ENCODE measurements at regions not wholly inside any gene's neighbourhood (a gene's known extent, or its start where the extent isn't known, plus 50 kb on each side); places are given as distances from the start of the nearest gene placed in this dataset.

- no peak for DNase-seq (ENCODE audit: low spot score)
- FAIRE-seq, result no peak
Observed at GRCh38 chr18:68467957-68468356, 247.0 kb downstream of the TMX3 start.

GRCh38 chr18:68467329-68467728 is 247.6 kb downstream of the TMX3 start:
- DNase-seq (ENCODE audit: low spot score), result no peak
- no peak for FAIRE-seq

GRCh38 chr18:68466672-68467071 is 248.2 kb downstream of the TMX3 start:
- FAIRE-seq (no peak), DNase-seq (ENCODE audit: low spot score) (no peak)

GRCh38 chr18:68462766-68463165 is 252.1 kb downstream of the TMX3 start:
- DNase-seq (ENCODE audit: low spot score), result no peak
- no peak for FAIRE-seq

DNA sequence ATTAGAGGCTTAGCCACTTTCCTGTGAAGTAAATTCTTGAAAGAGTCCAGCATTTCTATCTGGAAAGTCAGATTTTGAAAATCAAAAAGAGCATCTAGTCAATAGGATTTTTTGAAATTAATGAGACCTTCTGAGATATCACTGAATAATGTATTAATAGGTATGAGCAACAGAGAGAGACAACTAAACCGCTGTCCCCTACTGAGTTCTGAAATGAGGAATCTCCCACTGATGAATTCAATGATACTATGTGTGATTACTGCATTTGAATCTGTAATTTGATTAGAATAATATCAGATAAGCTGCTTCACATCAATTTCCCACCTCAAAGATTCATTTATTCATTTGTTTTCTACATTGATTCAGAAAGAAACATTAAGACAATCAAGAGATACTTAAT is 252.8 kb downstream of the TMX3 start:
- FAIRE-seq (no peak), DNase-seq (ENCODE audit: low spot score) (no peak)

DNA sequence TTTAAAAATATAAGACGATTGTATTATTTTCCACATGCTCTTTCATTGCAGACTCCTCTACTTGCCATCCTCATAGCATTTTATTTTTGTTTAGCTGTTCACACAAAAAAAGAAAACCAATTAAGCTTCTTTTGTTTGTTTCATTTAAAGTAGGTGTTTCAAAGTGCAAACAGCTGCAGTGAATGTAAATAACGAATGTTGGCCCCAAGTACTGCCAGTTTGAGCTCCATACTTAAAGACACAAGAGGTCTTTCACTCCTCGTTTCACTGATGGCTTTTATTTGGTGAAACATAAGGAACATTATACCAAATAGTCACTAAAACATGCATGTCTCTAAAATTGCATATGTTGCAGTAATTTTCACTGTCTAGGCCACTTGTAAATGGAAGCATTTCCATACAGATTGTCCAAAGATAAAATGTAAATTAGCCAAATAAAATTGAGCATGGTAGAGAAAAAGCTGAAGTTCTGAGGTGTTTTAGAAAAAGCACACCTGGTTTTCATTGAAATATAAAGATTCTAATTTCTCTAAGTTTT is 253.4 kb downstream of the TMX3 start:
- FAIRE-seq (no peak), DNase-seq (ENCODE audit: low spot score) (no peak)

DNA sequence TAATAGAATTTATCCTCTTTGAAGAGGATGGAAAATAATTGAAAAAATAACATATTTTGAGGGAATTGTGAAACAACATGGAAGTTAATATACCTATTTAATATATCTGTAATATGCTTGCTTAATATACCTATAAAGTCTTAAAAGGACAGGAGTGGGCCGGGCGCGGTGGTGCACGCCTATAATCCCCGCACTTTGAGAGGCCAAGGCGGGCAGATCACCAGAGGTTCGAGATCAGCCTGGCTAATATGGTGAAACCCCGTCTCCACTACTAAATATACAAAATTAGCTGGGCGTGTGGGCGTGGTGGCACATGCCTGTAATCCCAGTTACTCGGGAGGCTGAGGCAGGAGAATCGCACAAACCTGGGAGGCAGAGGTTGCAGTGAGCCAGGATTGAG is 254.9 kb downstream of the TMX3 start:
- no peak for FAIRE-seq
- DNase-seq (ENCODE audit: low spot score), result no peak

DNA sequence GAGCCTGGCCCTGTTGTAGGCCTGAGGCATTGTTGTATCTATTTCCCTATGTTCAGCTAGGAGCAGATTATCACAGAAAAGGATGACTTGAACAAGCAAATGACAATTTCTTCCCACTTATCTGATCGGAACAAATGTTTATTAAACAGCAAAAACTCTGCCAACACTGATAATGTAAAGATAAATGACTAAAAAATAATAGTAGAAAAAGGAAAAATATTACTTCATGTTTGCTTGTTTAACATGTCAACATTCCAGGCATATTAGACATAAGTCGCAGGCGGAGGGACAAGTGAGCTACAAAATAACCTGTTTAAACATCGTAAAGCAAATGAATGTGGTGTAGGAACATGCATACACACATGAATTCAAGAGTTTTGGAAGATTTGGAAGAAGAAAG is 257.9 kb downstream of the TMX3 start:
- FAIRE-seq, result no peak
- DNase-seq (ENCODE audit: low spot score), result no peak

DNA sequence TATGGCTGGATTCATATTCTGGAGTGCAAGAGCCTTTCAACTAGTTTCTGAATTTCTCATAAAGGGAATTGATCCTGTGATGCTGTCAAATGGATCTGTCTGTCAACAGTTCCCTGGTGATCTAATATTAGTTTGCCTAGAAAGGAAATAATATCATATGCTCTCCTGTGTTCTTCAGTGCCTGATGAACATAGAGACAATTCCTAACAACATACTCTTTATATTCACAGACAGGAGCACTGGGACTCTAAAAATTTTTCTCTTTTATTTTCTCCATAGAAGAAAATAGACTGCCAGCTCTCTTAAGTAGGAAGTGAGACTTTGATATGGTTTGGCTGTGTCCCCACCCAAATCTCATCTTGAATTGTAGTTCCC is 259.7 kb downstream of the TMX3 start:
- no peak for FAIRE-seq
- DNase-seq (ENCODE audit: low spot score), result no peak

DNA sequence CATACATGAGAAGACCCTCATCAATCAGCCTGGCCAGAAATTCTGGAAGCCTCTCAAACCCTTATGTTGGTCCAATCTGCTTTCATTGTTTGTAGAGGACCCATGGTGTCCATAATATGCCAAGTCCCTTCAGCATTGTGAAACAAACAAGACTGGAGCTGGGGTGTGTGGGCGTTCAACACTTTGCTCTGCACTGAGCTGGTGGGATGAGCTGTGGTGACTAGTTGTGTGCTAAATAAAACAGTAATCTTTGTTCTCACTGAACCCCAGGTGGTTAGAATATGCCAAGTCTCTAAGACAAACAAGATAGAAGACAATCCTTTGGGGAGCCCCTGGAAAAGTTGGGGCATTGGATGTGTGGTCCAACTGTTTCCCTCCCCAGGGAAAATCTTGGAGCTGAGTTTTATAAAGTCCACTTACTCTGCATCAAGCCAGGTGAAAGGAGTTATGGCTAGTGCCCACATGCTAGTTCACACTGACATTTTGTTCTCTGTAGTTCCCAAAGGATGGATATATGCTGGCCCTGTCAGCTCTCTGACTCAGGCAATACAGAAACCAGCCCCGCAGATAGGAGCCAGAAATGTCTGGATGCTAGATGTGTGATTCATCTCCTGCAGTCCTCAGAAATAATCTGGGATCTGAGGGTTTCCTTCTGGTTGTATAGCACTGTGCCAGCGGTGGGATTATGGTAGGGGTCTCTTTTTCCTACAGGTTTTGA is 260.2 kb downstream of the TMX3 start:
- FAIRE-seq, result no peak
- DNase-seq (ENCODE audit: low spot score), result peak; percentile 25

DNA sequence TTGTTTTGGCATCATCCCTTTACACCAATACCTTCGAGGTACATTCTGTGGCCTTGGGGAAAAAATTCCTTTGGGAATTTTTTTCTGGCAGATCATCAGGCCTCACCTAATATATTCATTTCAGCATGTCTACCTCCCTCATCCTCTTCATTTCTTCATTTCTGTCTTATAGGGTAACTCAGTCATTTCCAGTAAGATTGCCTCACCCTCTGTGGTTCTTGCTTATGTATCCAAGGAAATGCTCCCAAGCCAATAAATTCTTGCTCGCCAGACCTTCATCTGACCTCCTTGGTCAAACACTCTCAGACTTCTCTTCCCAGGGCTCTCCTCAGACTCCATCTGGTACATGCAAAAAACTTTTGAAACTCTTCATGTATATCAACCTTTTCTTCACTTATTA is 265.6 kb downstream of the TMX3 start:
- FAIRE-seq (peak; percentile 80), DNase-seq (ENCODE audit: low spot score) (peak; percentile 83)

DNA sequence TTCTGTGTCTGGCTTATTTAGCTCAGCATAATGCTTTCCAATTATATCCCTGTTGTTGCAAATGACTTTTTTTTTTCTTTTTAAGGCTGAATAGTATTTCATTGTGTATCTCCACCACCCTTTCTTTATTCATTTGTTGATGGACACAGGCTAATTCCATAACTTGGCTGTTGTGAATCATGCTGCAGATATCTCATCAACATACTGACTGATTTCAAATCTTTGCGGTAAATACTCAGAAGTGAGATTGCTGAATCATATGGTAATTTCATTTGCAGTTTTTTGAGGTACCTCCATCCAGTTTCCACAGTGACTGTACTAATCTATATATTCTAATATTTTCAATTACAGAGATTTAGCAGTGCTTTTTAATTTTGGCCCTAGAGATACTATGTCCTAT is 266.2 kb downstream of the TMX3 start:
- DNase-seq (ENCODE audit: low spot score), result peak; percentile 55
- FAIRE-seq, result peak; percentile 85

DNA sequence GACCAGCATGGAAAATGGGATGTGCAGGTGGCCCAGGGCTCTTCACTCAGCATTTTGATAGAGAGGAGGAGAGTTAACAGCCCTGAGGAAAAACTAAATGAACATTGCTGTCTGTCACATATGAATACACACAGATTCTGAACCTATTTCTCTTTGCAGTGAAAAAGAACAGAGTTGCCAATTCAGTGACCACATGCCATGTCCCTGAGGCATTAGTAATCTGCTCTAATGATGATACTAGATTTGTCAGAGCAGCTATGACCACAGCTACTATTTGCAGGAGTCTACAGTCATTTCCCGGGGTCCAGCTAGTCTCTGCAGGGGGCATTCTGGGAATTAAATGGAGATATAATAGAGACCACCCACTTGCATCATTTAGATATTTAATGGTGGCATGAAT is 267.6 kb downstream of the TMX3 start:
- DNase-seq (ENCODE audit: low spot score) (peak; percentile 77), FAIRE-seq (peak; percentile 90)

GRCh38 chr18:68445668-68446426 is 269.1 kb downstream of the TMX3 start:
- FAIRE-seq (no peak), DNase-seq (ENCODE audit: low spot score) (no peak)

DNA sequence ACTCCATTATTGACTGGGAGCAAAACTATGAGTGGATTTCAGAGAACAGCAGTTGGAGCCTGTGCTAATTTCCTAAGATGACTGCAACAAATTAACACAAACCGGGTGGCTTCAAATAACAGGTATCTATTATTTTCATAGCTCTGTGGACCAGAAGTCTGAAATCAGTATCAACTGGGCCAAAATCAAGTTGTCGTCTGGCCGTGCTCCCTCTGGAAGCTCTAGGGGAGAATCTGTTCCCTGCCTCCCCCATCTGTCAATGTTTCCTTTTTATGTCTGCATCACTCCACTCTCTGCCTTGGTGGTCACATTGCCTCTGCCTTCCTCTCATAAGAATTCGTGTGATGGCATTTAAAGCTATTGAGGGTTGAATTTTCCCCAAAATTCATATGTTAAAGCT is 269.8 kb downstream of the TMX3 start:
- no peak for FAIRE-seq
- DNase-seq (ENCODE audit: low spot score), result no peak

- no peak for DNase-seq (ENCODE audit: low spot score)
- FAIRE-seq, result no peak
Observed at GRCh38 chr18:68441241-68441640, 273.7 kb downstream of the TMX3 start.

DNA sequence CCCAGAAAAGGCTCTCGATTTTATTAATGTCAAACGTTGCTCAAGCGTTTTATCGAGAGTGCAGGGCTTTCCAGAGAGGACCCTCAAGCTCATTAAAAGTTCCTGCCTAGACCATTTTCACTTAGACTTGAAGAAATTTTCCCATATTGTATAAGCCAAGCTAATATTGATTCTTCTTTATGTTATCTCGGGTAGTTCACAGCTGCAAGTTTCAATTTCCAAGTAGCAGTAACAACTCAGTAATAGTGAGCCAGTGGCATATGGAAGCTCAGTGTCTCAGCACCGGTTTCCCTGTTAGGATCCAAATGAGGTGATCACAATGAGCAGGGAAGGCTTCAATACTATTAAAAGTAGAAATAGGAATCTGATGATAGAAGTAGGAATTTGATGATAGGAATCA is 274.5 kb downstream of the TMX3 start:
- no peak for DNase-seq (ENCODE audit: low spot score)
- FAIRE-seq, result no peak

GRCh38 chr18:68439642-68440041 is 275.3 kb downstream of the TMX3 start:
- DNase-seq (ENCODE audit: low spot score) (no peak), FAIRE-seq (no peak)

GRCh38 chr18:68438983-68439382 is 275.9 kb downstream of the TMX3 start:
- FAIRE-seq, result peak; percentile 81
- DNase-seq (ENCODE audit: low spot score), result peak; percentile 70

DNA sequence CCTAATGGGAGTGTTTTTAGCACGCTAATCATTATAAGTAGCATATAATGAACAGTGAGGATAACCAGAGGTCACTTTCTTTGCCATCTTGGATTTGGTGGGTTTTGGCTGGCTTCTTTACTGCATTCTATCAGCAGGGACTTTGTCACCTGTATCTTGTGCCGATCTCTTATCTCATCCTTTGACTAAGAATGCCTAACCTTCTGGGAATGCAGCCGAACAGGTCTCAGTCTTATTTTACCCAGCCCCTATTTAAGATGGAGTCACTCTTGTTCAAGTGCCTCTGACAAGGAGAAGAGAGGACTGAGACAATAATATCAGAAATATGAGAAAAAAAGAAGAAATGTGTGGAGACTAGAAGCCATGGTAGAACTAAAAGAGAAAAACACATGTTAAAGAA is 276.4 kb downstream of the TMX3 start:
- no peak for FAIRE-seq

GRCh38 chr18:68436485-68436884 is 278.4 kb downstream of the TMX3 start:
- DNase-seq (ENCODE audit: low spot score) (peak; percentile 29), FAIRE-seq (no peak)

More for the DNA sequence above, 276.4 kb downstream of the TMX3 start:
- no peak for DNase-seq (ENCODE audit: low spot score)

DNA sequence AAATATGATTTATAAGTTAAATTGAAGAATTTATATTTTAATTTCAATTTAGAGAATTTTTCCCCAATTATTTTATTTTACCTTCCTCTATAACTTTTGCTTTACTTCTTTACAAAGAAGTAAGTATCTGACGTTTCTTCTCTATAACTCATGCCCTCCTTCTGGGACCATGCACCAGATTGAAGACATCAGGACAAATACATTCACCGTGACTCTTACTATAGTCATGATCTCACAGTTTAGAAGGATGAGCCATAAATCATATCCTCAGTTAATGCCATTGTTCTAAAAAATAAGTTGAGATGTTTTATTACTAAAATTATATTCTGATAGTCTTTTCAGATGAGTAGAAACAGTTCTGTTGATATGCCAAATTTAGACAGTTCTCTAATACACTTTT is 279.3 kb downstream of the TMX3 start:
- DNase-seq (ENCODE audit: low spot score), result no peak
- FAIRE-seq, result no peak

- FAIRE-seq, result no peak
Observed at GRCh38 chr18:68431922-68432198, 283.0 kb downstream of the TMX3 start.

More at GRCh38 chr18:68431922-68432198, 283.0 kb downstream of the TMX3 start:
- DNase-seq (ENCODE audit: low spot score), result no peak

Measured in RCC 7860 (cell line).